GM18867 (cell line): ENCODE measurements at regions not wholly inside any gene's neighbourhood (a gene's known extent, or its start where the extent isn't known, plus 50 kb on each side); places are given as distances from the start of the nearest gene placed in this dataset.
"Not testable (repeated sequence)": the region's sequence is repeated elsewhere in the genome, so short reads cannot be mapped to it uniquely, and the experiment has no call there.

Source experiments
- ATAC-seq: cut with Tn5 transposase; IDR thresholded peaks from one replicate; pipeline ENCODE4 v1.9.1; 2021; ENCODE audit warnings: mild to moderate bottlenecking, moderate library complexity; ENCODE audit not compliant: unreplicated experiment

DNA sequence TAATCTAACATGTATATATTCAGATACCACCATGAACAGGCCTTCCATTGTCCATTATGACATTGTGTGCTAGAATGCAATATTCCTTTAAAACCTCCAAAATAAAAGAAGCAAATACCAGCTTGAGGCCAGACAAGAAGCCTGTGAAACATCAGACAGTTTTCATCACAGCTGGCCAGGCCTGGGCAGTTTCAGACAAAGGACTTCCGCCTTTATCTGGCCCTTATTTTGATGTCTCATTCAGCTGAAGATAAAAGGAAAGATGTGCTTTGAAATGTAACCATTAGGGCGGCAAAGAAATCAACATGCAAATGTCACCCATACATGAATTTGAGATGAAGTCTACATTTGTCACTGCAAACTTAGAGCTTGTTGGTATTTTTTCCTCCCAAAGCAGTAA lies 737.5 kb downstream of the KCNJ2 start:
- no peak for ATAC-seq

DNA sequence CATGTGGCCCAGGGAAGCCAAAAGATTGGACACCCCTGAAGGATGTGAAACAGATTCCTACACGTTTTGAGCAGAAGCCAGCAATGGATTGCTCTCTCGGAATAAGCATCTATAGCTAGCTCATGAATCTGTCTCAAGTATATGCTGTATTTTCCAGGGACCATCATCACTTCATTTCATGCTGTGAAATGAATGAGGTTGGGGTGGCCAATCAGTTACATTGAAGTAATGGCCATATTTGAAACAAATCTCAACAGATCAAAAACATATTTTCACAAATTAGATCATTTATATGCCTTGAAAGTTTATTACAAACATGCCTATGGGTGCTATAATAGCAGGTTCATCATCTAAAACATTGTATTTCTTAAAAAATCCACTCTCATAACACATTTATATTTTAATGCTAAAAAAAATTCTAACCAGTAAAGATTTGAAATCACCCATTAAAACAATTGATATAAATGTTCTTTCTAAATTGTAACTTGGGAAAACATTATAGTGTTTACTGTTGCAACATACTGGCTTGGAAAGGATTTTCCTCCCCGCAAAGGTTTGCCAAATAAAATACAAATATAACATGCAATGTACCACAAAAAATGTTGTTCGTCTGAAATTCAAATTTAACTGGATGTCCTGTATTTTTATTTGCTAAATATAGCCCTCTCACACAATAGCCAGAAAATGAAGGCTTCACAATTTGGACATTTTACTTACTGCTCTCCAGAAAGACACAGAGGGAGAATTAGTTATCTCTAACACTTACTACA lies 743.6 kb downstream of the KCNJ2 start:
- no peak for ATAC-seq

DNA sequence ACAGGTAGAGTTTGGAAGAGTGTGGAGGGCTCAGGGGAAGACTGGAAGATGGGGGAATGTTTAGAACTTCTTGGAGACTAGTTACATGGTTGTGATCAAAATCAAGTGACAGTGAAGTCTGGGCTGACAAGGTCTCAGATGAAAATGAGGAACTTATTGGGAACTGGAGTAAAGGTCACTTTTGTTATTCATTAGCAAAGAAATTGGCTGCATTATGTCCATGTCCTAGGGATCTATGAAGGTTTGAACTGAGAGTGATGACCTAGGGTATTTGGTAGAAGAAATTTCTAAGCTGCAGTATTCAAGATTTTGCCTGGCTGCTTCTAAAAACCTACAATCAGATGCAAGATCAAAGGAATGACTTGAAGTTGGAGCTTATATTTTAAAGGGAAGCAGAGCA lies 747.1 kb downstream of the KCNJ2 start:
- ATAC-seq, result no peak

- ATAC-seq, result no peak
Observed at GRCh38 chr17:70919241-70919640, 749.9 kb downstream of the KCNJ2 start.

DNA sequence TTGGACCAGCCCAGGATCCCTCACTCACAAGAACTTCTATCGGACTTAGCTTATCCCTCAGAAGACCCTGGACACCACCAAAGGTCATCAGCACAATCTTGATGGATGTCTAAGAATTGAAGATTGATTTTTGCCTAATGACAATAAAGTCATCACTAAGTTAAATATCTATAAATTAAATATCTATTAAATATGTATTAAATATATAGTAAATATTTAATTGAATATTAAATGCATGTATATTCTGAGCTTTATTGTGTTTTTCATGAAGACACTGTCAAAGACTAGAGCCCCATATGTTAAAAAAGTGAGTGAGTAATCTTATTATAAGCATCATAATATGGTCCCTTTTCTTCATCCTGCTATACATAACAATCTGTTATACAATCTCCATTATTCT lies 751.1 kb downstream of the KCNJ2 start:
- ATAC-seq, result no peak

GRCh38 chr17:70922268-70922667 lies 752.9 kb downstream of the KCNJ2 start:
- no peak for ATAC-seq

GRCh38 chr17:70924776-70925175 lies 755.4 kb downstream of the KCNJ2 start:
- ATAC-seq, result no peak

- no peak for ATAC-seq
Observed at GRCh38 chr17:70929226-70929625, 759.9 kb downstream of the KCNJ2 start.

GRCh38 chr17:70934231-70934630 lies 764.9 kb downstream of the KCNJ2 start:
- no peak for ATAC-seq

DNA sequence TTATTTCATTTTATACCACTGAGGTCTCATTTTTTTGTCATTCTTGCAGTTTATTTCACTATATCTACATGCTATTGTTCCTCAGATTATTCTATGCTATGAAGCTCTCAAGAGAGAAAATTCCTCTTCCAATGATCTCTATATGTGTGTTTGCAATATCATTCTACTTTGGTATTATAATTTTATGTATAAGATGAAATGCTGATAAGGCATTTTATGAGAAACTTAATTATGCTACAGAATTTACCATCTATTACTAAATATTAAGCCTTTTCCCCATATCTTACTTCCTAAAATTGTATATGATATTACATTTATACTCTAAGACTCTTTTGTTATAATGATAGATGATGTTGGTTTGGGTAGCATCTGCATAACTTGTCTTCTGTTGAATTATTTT lies 765.5 kb downstream of the KCNJ2 start:
- ATAC-seq, result no peak

- ATAC-seq, result no peak
Observed at GRCh38 chr17:70936724-70937123, 767.4 kb downstream of the KCNJ2 start.

DNA sequence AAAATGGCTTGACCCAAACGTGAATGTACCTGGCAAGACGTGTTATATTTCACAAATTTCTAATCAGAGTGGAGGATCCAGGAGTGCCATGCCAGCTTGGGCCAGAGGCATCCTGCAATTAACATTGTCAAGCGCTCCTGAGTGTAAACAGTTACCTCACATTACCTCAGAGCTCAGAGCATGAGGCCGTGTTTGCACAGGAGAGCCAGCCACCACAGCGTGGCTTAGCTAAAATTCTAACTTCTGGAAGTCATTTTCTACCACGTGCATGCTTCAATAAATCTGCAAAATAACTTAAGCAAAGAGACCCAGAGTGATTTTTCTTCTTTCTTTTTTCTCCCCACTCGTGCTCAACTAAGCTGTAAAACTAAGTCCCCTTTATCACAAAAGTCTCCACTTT lies 769.0 kb downstream of the KCNJ2 start:
- no peak for ATAC-seq

DNA sequence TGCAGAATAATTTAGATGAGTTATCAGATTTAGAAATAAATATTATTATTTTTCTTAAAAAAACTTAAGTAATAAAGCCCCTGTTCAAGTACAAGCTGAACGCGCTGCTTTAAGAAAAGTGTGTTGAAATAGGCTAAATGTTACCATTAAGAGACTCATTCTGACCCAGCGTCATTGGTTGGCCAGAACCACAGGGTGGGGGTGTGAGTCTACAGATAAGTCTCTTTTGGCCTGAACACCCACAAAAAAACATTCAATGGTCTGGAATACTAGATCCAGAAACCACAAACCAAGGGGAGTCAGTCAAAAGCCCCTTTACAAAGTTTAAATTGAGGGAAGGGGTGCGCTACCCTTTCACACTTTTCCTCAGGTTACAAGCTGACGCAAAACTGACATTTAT lies 776.1 kb downstream of the KCNJ2 start:
- no peak for ATAC-seq

GRCh38 chr17:70947215-70947614 lies 777.9 kb downstream of the KCNJ2 start:
- no peak for ATAC-seq

GRCh38 chr17:70947636-70948565 lies 778.6 kb downstream of the KCNJ2 start:
- no peak for ATAC-seq

- ATAC-seq, result not testable (repeated sequence)
Observed at GRCh38 chr17:70953140-70953539, 783.8 kb downstream of the KCNJ2 start.

DNA sequence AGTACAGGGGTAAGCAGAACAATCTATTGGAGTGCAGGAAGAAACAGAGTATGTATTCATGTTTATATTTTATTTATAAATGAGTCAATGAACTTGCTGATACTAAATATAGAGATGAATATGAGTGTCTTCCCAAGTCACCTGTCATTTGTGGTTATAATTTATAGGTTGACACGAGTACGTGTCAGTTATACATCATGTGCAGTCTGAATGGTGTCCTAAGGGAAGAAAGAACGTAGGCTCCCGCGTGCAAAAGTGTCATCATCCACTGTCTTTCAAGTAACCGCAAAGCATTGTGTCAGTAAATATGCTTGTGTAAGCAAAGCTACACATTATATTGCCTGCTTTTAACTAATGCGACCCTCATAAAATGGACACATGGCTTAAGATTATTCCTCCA lies 786.1 kb downstream of the KCNJ2 start:
- ATAC-seq, result no peak

GRCh38 chr17:70956726-70957125 lies 787.4 kb downstream of the KCNJ2 start:
- no peak for ATAC-seq

DNA sequence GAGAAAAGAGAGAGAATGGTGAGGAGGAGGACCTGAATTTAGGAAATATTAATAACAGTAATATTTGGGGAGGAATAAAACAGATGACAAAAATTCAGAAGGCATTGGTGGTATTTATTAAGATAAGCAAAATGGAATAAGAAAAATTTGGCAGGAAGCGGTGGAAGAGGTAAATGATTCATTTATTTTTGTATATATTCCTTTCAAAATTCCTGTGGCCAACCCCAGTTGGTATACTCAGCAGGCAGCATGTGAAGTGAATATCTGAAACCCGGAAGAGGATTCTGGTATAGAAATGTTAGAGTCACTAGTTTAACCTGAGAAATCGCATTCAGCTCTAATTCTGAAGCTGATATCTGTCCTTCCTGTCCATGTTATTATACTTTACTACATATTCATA lies 792.0 kb downstream of the KCNJ2 start:
- no peak for ATAC-seq

DNA sequence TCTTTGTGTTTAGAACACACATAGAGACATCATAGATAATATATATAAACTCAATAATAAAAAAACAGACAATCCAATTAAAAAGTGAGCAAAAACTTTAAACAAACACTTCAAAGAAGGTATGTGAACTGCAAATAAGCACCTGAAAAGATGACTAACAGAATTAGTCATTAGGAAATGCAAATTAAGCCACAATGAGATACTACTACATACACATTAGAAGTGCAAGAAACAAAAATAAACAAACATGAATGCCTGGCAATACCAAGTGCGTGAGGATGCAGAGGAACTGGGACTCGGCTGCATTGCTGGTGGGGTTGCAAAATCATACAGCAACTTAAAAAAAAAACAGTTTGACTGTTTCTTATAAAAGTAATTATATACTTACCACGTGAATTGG lies 799.0 kb downstream of the KCNJ2 start:
- no peak for ATAC-seq

- no peak for ATAC-seq
Observed at GRCh38 chr17:70969521-70970034, 800.2 kb downstream of the KCNJ2 start.

DNA sequence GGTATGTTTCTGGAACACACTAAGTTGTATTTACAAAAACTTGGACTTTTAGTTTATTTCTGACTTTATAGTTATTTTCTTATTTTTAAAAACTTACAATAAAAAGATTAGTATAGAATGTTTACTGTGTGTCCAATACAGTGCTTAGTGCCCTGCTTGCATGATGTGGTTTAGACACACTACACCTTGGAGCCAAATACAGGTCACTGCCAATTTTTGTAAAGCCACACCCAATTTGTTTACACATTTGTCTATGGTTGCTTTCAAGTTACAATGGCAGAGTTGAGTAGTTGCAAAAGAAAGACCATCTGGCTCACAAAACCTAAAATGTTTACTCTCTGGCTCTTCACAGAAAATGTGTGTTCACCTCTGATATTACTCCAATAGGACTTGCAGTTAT lies 807.1 kb downstream of the KCNJ2 start:
- ATAC-seq, result no peak
